Dermis microvascular lymphatic vessel endothelial cell (primary cell): ENCODE measurements at regions not wholly inside any gene's neighbourhood (a gene's known extent, or its start where the extent isn't known, plus 50 kb on each side); places are given as distances from the start of the nearest gene placed in this dataset.

Experiments used
- DNase-seq, 2 donors: peaks; one replicate each; pipeline versions ENCODE4 v3.0.0 to v3.0.0-alpha.2; 2010; ENCODE audit warnings: low read depth in 2 of 2

GRCh38 chr15:29919380-29919881, 97.2 kb upstream of the TJP1 start:
- no peak for DNase-seq

DNA sequence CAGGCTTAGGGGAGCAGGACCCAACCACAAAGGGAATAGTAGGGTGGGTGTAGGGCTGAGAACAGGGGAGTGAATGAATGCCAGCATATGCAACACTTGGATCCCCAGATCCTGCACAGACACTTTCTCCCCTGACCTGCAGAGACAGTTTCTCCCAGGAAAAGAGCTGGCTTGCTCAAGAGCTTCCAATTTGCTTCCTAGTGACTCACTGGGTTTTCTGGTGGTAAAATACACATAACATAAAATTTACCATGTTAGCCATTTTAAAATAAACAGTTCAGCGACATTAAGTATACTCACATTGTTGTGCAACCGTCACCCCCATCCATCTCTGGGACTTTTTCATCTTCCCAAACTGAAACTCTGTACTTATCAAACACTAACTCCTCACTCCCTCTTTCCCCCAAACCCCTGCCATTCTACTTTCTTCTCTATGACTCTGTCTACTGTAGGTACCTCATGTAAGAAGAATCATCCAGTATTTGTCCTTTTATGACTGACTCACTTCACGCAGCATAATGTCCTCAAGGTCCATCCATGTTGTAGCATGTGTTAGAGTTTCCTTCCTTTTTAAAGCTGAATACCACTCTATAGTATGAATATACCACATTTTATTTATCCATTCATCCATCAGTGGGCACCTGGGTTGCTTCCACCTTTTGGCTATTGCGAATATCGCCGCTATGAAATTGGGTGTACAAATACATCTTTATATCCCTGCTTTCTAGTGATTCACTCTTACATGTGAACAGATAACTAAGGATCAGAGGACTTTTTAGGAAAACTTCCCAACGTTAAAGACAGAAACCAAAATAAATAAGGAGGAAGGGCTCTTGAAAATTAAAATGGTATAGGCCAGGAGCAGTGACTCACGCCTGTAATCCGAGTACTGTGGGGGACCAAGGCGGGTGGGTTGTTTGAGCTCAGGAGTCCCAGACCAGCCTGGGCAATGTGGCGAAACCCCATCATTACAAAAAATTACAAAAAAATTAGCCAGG, 95.6 kb upstream of the TJP1 start:
- no peak for DNase-seq

DNA sequence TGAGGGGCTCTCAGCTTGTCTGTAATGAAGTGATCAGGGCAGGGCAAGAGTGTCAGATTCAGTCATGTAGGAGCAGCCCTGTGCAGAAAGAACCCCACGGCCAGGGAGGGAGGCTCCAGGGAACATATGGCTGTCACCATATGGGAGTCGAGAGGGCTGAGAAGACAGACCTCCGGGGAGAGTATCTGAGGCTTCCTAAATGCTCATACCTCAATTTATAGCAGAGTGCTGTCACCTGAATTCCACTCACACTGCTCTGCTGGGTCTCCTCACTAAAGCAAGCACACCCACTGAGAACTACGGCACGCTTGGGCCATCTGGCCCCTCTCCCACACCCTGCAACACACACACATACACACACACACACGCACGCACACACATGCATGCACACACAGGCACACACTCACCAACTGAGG, 92.3 kb upstream of the TJP1 start:
- no peak for DNase-seq

DNA sequence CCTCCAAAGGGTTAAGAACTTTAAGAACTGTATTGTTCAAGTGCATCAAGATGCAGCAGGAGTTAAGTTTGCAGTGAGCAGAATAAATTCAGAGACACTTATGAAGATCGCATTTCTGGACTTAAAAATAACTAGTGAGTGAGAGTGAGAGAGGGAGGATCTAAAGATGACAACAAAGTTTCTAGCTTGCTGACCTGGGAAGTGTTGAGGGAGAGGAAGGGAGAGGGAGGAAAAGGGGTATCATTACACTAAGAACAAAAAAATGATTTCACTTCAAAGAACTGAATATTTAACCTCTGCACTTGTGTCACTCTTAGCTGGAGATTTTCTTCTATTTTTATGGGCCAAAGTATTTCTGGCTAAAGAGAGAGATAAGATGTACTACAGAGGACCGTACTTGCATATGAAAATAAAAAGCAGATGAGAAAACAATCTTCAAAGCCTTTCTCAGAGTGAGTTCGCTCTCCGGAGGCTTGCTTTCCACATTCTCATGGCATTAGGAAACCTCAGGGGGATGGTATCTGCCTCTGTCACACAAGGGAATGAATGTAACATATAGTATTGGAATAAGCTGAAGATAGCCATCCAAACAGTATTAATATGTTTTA, 91.4 kb upstream of the TJP1 start:
- no peak for DNase-seq

GRCh38 chr15:29911705-29912104, 89.4 kb upstream of the TJP1 start:
- no peak for DNase-seq

DNA sequence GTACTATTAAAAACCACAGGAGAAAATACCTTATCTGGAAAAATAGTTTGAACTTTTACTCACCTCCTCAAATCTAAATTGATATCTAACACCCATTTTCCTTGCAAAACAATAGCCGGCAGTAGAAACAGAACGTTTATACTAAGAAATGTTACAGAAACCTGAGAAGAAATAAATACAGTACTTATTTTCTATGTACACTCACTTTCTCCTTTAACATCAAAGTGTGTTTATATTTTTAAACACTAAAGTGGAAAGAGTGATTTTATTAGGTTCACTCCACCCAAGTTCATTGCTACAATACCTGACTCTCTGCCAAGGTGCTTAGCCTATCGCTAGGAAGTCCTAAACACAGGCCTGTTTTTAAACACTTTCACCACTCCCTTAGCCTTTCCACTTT, 87.8 kb upstream of the TJP1 start:
- peak in 1 of 2 donors; percentile 14 for DNase-seq

DNA sequence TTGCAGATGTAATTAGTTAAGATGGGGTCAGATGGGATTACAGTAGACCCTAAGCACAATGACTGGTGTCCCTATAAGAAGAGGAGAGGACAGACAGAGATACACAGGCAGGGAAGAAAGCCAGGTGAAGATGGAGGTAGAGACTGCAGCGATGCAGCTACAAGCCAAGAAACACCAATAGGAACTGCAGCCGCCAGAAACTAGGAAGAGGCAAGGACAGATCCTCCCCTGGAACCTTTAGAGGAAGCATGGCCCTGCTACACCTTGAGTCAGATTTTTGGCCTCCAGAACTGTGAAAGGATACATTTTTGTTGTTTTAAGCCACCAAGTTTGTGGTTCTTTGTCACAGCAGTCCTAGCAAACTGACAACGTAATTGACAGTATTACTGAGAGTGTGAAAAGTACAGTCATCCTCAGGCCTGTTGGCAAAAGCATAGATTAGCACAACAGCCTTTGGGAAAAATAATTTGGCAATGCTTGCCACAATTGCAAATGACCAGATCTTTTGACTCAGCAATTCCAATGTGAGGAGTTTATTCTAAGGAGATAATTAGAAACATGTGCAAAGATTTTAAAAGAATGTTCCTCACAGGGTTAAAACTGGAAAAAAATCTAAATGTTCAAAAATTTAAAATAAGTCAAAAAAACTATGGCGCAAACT, 82.6 kb upstream of the TJP1 start:
- no peak for DNase-seq

- no peak for DNase-seq
These were observed 81.7 kb upstream of the TJP1 start for GRCh38 chr15:29903785-29904464.

- no peak for DNase-seq
These were observed 80.8 kb upstream of the TJP1 start for GRCh38 chr15:29903028-29903427.

GRCh38 chr15:29900237-29901189, 78.2 kb upstream of the TJP1 start:
- no peak for DNase-seq

DNA sequence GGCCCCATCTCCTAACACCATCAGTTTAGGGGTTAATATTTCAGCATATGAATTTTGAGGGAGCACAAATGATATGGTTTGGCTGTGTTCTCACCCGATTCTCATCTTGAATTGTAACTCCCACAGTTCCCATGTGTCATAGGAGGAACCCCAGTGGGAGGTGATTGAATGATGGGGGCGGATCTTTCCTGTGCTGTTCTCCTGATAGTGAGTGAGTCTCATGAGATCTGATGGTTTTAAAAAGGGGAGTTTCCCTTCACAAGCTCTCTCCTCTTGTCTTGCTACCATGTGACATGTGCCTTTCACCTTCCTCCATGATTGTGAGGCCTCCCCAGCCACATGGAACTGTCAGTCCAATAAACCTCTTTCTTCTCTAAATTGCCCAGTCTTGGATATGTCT, 73.8 kb upstream of the TJP1 start:
- no peak for DNase-seq

GRCh38 chr15:29891096-29891457, 68.8 kb upstream of the TJP1 start:
- no peak for DNase-seq

GRCh38 chr15:29890336-29891095, 68.2 kb upstream of the TJP1 start:
- DNase-seq, result peak; percentile 10 to 34

DNA sequence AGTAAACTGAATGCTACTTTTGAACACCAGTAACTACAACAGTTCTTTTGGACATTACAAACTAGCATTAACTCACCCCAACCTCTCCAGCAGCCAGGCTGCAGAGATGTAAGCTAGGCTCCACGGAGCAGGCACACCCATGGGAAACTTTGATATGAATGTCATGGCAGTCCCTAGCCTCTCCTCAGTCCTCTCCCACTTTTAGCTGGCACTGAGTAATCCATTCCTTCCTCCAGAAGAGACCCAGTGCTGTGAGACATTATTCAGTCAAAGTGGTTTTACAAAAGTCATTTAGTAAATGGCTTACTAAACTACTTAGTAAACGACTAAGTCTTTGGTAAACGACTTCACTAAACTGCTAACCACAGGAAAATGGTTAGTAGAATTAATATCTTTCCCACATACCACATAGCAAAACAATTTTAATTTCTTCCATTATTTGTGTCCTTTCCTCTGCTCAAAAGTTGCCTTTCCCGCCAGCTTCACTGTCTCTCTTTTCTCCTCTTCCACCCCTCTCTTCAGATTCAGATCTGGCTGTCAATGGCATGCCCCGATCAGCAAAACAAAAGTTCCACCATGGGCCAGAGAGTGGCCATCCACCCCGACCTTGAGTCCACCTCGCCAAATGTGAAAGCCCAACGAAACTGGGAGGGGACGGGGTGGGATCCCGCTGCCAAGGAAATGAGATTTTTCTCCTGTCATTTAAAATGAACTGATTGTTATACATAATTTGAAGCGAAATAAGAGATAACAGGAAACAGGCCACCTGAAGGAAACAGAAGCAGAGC, 67.5 kb upstream of the TJP1 start:
- no peak for DNase-seq

DNA sequence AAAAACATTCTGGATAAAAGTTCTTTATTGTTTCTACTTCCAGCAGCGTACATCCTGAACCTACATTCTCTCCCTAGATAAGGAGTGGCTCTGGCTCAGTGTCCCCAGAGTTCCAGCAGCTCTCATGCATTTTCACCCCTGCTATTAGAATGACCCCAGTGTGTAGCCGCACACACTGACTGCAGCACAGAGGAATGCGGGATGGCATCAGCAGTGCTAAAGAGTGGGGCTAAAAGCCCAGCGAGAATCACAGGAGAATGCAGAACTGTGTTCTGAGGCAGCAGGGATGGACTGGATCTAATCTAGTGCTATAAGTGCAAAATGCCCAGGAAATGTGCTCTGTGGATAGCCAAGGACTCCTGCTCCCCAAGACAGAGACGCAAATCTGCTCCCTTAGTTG, 66.4 kb upstream of the TJP1 start:
- DNase-seq, result peak in 1 of 2 donors; percentile 21

DNA sequence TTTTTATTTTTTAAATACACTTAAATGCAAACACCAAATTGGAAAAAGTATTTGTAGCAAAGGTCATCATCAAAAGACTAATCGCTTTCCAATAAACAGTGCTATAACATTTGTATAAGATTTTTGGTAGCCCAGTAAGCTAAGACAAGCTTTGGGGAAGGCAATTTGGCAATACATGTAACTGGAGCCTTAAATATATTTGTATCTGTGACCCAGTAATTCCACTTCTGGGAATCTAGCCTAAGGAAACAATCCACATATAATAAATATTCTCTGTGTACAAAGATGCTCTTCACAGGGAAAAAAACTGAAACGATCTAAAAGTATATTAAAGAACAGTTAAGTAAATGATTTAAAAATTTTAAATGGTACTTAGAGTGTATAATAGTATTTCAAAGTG, 65.5 kb upstream of the TJP1 start:
- no peak for DNase-seq

DNA sequence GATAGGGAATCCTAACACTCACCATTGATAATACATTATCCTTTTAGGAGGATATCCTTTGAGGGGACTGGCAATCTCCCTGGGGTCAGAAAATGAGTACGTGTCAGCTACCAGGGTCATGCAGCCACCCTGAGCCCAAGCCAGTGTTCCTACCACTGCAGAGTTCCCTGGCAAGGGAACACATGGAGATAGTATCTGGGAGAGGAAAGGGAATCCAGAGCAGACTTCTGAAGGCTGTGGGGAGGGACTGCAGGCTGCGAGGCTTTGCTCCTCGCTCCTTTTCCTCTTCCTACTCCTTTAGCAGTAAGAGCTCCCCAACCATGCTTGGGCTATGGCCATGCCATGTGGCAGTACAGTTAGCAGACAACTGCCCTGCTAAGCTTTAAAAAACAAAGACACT, 62.9 kb upstream of the TJP1 start:
- no peak for DNase-seq

GRCh38 chr15:29883126-29883525, 60.9 kb upstream of the TJP1 start:
- DNase-seq, result no peak

DNA sequence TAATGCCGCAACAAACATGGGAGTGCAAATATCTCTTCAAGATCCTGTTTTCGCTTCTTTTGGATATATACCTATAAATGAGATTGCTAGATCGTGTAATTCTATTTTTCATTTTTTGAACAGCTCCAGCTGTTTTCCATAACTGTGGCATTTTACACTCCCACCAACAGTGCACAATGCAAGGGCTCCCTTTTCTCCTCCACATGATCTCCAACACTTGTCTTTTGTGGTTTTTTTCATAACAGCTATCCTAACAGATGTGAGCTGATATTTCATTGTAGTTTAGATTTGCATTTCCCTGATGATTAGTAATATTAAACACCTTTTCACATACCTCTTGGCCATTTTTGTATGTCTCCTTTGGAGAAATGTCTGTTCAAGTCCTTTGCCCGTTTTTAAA, 58.6 kb upstream of the TJP1 start:
- no peak for DNase-seq
